Lung (tissue), 11 donors: ENCODE measurements at regions not wholly inside any gene's neighbourhood (a gene's known extent, or its start where the extent isn't known, plus 50 kb on each side); places are given as distances from the start of the nearest gene placed in this dataset.

Experiments
- ATAC-seq: fragments of 200-7000 bp; cut with Tn5 transposase; one replicate; pipeline ENCODE4 v1.9.1; 2020; ENCODE audit warnings: moderate number of reproducible peaks; ENCODE audit not compliant: insufficient read depth, low FRiP score
- DNase-seq, 3 donors: peaks; one replicate each; pipeline ENCODE4 v3.0.0-alpha.2; 2013 to 2017
- H3K27ac ChIP-seq, 2 donors: one replicate each; pipeline ENCODE4 v1.5.1; 2013; ENCODE audit warnings: mild to moderate bottlenecking in 2 of 2, moderate library complexity in 2 of 2, control low read depth in 1 of 2, inconsistent platforms in 1 of 2, low read depth in 1 of 2, low read length in 1 of 2
- H3K27me3 ChIP-seq, 3 donors: one replicate each; pipeline ENCODE4 v1.5.1; 2013; ENCODE audit warnings: low read length in 2 of 3; ENCODE audit not compliant: control insufficient read depth in 3 of 3, insufficient read depth in 3 of 3
- H3K36me3 ChIP-seq, 4 donors: one replicate each; pipeline ENCODE4 v1.5.1; 2013; ENCODE audit warnings: low read length in 4 of 4, mild to moderate bottlenecking in 1 of 4, moderate library complexity in 1 of 4; ENCODE audit not compliant: control insufficient read depth in 4 of 4, insufficient read depth in 4 of 4
- H3K4me1 ChIP-seq, 5 donors: one replicate each; pipeline ENCODE4 v1.5.1; 2013; ENCODE audit warnings: low read length in 5 of 5, mild to moderate bottlenecking in 2 of 5, moderate library complexity in 1 of 5; ENCODE audit not compliant: control insufficient read depth in 5 of 5, insufficient read depth in 5 of 5
- H3K4me3 ChIP-seq: one replicate; pipeline ENCODE4 v1.5.1; 2013; ENCODE audit warnings: mild to moderate bottlenecking, control low read depth, moderate library complexity
- H3K9ac ChIP-seq, 2 donors: one replicate each; pipeline ENCODE4 v1.5.1; 2013; ENCODE audit warnings: low read length in 2 of 2, control low read depth in 1 of 2; ENCODE audit not compliant: insufficient read depth in 1 of 2
- H3K9me3 ChIP-seq, 4 donors: one replicate each; pipeline ENCODE4 v1.5.1; 2013; ENCODE audit warnings: low read length in 3 of 4, mild to moderate bottlenecking in 1 of 4, moderate library complexity in 1 of 4; ENCODE audit not compliant: control insufficient read depth in 4 of 4, insufficient read depth in 3 of 4
- WGBS, 2 donors: extraction: QIAGEN DNeasy Blood & Tissue Kit; methylation state at CpG; one replicate each; pipeline ENCODE4 v1.1.7; 2013; 5-methylcytosine and 5-hydroxymethylcytosine counted together
- TF ChIP-seq, protein P1 (sequence below): IDR thresholded peaks from 2 replicates; pipeline ENCODE4 v1.5.1; 2012; ENCODE audit warnings: mild to moderate bottlenecking; ENCODE audit errors: control extremely low read depth, extremely low read depth
- donor health status: control.
- donor health status: control.
- donor health status: Bipolar disorder and iron deficiency.
- donor health status: healthy.
- donor health status: DM: yes; HTN: yes; CAD: no.

GRCh38 chr15:100818927-100819326 is 60.7 kb upstream of the ALDH1A3 start:
- Histone ChIP-seq H3K27ac (no peak overlapping the region), H3K27me3 (no peaks in the 10 kb centered on the region), H3K9me3 (peaks cover 0 to 6% (median 3%) of the 10 kb centered on the region in 4 donors), H3K36me3 (no peaks in the 10 kb centered on the region), H3K9ac (no peak overlapping the region), H3K4me3 (no peak overlapping the region), H3K4me1 (peaks cover 0 to 3% (median 0%) of the 10 kb centered on the region in 5 donors)
- TF ChIP-seq, protein P1, sequence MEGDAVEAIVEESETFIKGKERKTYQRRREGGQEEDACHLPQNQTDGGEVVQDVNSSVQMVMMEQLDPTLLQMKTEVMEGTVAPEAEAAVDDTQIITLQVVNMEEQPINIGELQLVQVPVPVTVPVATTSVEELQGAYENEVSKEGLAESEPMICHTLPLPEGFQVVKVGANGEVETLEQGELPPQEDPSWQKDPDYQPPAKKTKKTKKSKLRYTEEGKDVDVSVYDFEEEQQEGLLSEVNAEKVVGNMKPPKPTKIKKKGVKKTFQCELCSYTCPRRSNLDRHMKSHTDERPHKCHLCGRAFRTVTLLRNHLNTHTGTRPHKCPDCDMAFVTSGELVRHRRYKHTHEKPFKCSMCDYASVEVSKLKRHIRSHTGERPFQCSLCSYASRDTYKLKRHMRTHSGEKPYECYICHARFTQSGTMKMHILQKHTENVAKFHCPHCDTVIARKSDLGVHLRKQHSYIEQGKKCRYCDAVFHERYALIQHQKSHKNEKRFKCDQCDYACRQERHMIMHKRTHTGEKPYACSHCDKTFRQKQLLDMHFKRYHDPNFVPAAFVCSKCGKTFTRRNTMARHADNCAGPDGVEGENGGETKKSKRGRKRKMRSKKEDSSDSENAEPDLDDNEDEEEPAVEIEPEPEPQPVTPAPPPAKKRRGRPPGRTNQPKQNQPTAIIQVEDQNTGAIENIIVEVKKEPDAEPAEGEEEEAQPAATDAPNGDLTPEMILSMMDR = no peak
- ATAC-seq (no peak), DNase-seq (peak; percentile 48 to 75 (median 61))
- 53 to 57% methylated on average over 3 of the region's 3 CpGs for whole genome bisulfite sequencing, 2 donors

GRCh38 chr15:100820528-100820927 is 59.1 kb upstream of the ALDH1A3 start:
- no peak overlapping the region for H3K27ac ChIP-seq
- H3K9ac ChIP-seq = no peak overlapping the region
- ATAC-seq = no peak
- peaks cover 0 to 6% (median 2%) of the 10 kb centered on the region in 4 donors for H3K9me3 ChIP-seq
- TF ChIP-seq, protein P1 = no peak
- WGBS, 2 donors = 69 to 78% methylated on average over 4 of the region's 4 CpGs
- H3K4me3 ChIP-seq = no peak overlapping the region
- no peak for DNase-seq
- no peaks in the 10 kb centered on the region for H3K36me3 ChIP-seq
- no peaks in the 10 kb centered on the region for H3K27me3 ChIP-seq
- H3K4me1 ChIP-seq = peaks cover 0 to 3% (median 0%) of the 10 kb centered on the region in 5 donors

DNA sequence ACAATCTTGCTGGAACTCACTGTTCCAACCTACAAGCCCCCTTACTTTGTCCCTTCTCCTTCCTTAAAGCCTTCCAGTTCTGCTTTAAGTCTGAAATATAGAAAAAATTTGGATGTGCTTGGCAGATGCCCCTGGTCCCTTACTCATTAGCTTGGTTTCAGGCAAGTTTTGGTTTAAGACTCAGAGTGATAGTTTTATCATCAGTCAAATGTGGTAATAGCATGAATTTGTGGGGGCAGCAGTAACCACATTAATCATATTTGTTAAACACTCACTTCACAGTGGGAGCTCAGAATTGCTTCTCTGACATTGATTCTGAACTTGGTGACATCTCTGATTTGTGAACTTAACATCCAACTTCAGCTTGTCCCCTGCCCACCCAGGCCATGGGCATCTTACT is 58.3 kb upstream of the ALDH1A3 start:
- no peak overlapping the region for H3K27ac ChIP-seq
- H3K4me1 ChIP-seq = peaks cover 0 to 3% (median 0%) of the 10 kb centered on the region in 5 donors
- H3K36me3 ChIP-seq = no peaks in the 10 kb centered on the region
- no peak overlapping the region for H3K9ac ChIP-seq
- H3K4me3 ChIP-seq = no peak overlapping the region
- H3K9me3 ChIP-seq = peaks cover 0 to 6% (median under 1%) of the 10 kb centered on the region in 4 donors
- no peak for DNase-seq
- no peaks in the 10 kb centered on the region for H3K27me3 ChIP-seq
- TF ChIP-seq, protein P1 = no peak
- no peak for ATAC-seq

- no peak overlapping the region for H3K4me3 ChIP-seq
- ATAC-seq (no peak), DNase-seq (no peak)
- peaks cover 0 to 9% (median 3%) of the 10 kb centered on the region in 4 donors for H3K9me3 ChIP-seq
- H3K27me3 ChIP-seq = no peaks in the 10 kb centered on the region
- H3K36me3 ChIP-seq = no peaks in the 10 kb centered on the region
- no peak overlapping the region for H3K27ac ChIP-seq
- 58 to 62% methylated on average over 5 of the region's 5 CpGs for WGBS, 2 donors
- TF ChIP-seq, protein P1 = no peak
- H3K9ac ChIP-seq = no peak overlapping the region
- peaks cover 0 to 1% (median 0%) of the 10 kb centered on the region in 5 donors for H3K4me1 ChIP-seq
Measured at GRCh38 chr15:100824211-100824610, 55.4 kb upstream of the ALDH1A3 start.
